Immature natural killer cell (primary cell): ENCODE measurements at regions not wholly inside any gene's neighbourhood (a gene's known extent, or its start where the extent isn't known, plus 50 kb on each side); places are given as distances from the start of the nearest gene placed in this dataset.
A peak's percentile ranks its signal among the peaks of the same experiment; 100 is the strongest.

Experiments
- DNase-seq, 3 donors: peaks; one replicate each; pipeline ENCODE4 v3.0.0; 2022; ENCODE audit warnings: mixed read lengths in 1 of 3
- H3K27ac Mint-ChIP-seq, 6 donors: one replicate each; pipeline ENCODE4 v1.8.0; 2020; ENCODE audit warnings: mixed read lengths in 6 of 6, mild to moderate bottlenecking in 5 of 6, inconsistent platforms in 4 of 6, moderate library complexity in 3 of 6
- H3K27me3 Mint-ChIP-seq, 3 donors: one replicate each; pipeline ENCODE4 v1.8.0; 2020 to 2021; ENCODE audit warnings: low read depth in 3 of 3, mild to moderate bottlenecking in 3 of 3, mixed read lengths in 3 of 3, moderate library complexity in 3 of 3, inconsistent platforms in 1 of 3
- H3K36me3 Mint-ChIP-seq, 3 donors: one replicate each; pipeline ENCODE4 v1.8.0; 2020; ENCODE audit warnings: mixed read lengths in 3 of 3, inconsistent platforms in 2 of 3, mild to moderate bottlenecking in 2 of 3
- H3K4me1 Mint-ChIP-seq, 2 donors: one replicate each; pipeline ENCODE4 v1.8.0; 2020; ENCODE audit warnings: inconsistent platforms in 2 of 2, mild to moderate bottlenecking in 2 of 2, mixed read lengths in 2 of 2, moderate library complexity in 1 of 2
- H3K4me3 Mint-ChIP-seq, 5 donors: one replicate each; pipeline ENCODE4 v1.8.0; 2020; ENCODE audit warnings: mild to moderate bottlenecking in 5 of 5, mixed read lengths in 5 of 5, inconsistent platforms in 3 of 5, moderate library complexity in 3 of 5
- H3K9me3 Mint-ChIP-seq, 6 donors: one replicate each; pipeline ENCODE4 v1.8.0; 2020; ENCODE audit warnings: mild to moderate bottlenecking in 6 of 6, mixed read lengths in 6 of 6, inconsistent platforms in 4 of 6, moderate library complexity in 3 of 6

- peaks cover 7 to 29% (median 12%) of the 10 kb centered on the region in 3 donors for H3K27me3 Mint-ChIP-seq
- peak overlapping the region in 2 of 6 donors; percentile 1 to 8 for H3K27ac Mint-ChIP-seq
- H3K9me3 Mint-ChIP-seq, result no peaks in the 10 kb centered on the region
- peaks cover 0 to 4% (median 0%) of the 10 kb centered on the region in 3 donors for H3K36me3 Mint-ChIP-seq
- peak overlapping the region; percentile 22 to 62 (median 46) for H3K4me3 Mint-ChIP-seq
- DNase-seq, result peak; percentile 67 to 75 (median 73)
- peaks cover 24 to 28% of the 10 kb centered on the region in 2 donors for H3K4me1 Mint-ChIP-seq
Observed at GRCh38 chr15:70152070-70152480, 54.4 kb upstream of the TLE3 start.

GRCh38 chr15:70151462-70151861 lies 53.7 kb upstream of the TLE3 start:
- H3K4me3 Mint-ChIP-seq, result peak overlapping the region in 4 of 5 donors; percentile 23 to 62 (median 42)
- no peak for DNase-seq

GRCh38 chr15:70151003-70151402 lies 53.3 kb upstream of the TLE3 start:
- H3K4me1 Mint-ChIP-seq, result peaks cover 24 to 28% of the 10 kb centered on the region in 2 donors
- peaks cover 7 to 33% (median 17%) of the 10 kb centered on the region in 3 donors for H3K27me3 Mint-ChIP-seq
- no peaks in the 10 kb centered on the region for H3K9me3 Mint-ChIP-seq
- H3K36me3 Mint-ChIP-seq, result peaks cover 0 to 4% (median 0%) of the 10 kb centered on the region in 3 donors
- no peak for DNase-seq
- H3K4me3 Mint-ChIP-seq, result no peak overlapping the region
- H3K27ac Mint-ChIP-seq, result no peak overlapping the region

More at GRCh38 chr15:70151462-70151861, 53.7 kb upstream of the TLE3 start:
- Mint-ChIP-seq H3K27me3 (peaks cover 7 to 30% (median 16%) of the 10 kb centered on the region in 3 donors), H3K36me3 (peaks cover 0 to 4% (median 0%) of the 10 kb centered on the region in 3 donors), H3K4me1 (peaks cover 24 to 28% of the 10 kb centered on the region in 2 donors), H3K27ac (peak overlapping the region in 1 of 6 donors; percentile 1), H3K9me3 (no peaks in the 10 kb centered on the region)

GRCh38 chr15:70150405-70150747 lies 52.7 kb upstream of the TLE3 start:
- peaks cover 24 to 28% of the 10 kb centered on the region in 2 donors for H3K4me1 Mint-ChIP-seq
- no peaks in the 10 kb centered on the region for H3K9me3 Mint-ChIP-seq
- H3K27me3 Mint-ChIP-seq, result peaks cover 7 to 37% (median 17%) of the 10 kb centered on the region in 3 donors
- H3K36me3 Mint-ChIP-seq, result peaks cover 0 to 4% (median 0%) of the 10 kb centered on the region in 3 donors
- no peak overlapping the region for H3K27ac Mint-ChIP-seq
- no peak for DNase-seq
- H3K4me3 Mint-ChIP-seq, result no peak overlapping the region

- peaks cover 24 to 28% of the 10 kb centered on the region in 2 donors for H3K4me1 Mint-ChIP-seq
- H3K27ac Mint-ChIP-seq, result no peak overlapping the region
- peaks cover 6 to 38% (median 19%) of the 10 kb centered on the region in 3 donors for H3K27me3 Mint-ChIP-seq
- H3K9me3 Mint-ChIP-seq, result no peaks in the 10 kb centered on the region
- DNase-seq, result no peak
- H3K4me3 Mint-ChIP-seq, result no peak overlapping the region
- H3K36me3 Mint-ChIP-seq, result peaks cover 0 to 4% (median 0%) of the 10 kb centered on the region in 3 donors
Observed at GRCh38 chr15:70149667-70150404, 52.1 kb upstream of the TLE3 start.

GRCh38 chr15:70147778-70148177 lies 50.1 kb upstream of the TLE3 start:
- DNase-seq, result no peak
- H3K27me3 Mint-ChIP-seq, result peaks cover 11 to 32% (median 28%) of the 10 kb centered on the region in 3 donors
- no peak overlapping the region for H3K4me3 Mint-ChIP-seq
- peaks cover 21 to 24% of the 10 kb centered on the region in 2 donors for H3K4me1 Mint-ChIP-seq
- H3K9me3 Mint-ChIP-seq, result no peaks in the 10 kb centered on the region
- peaks cover 0 to 4% (median 0%) of the 10 kb centered on the region in 3 donors for H3K36me3 Mint-ChIP-seq
- H3K27ac Mint-ChIP-seq, result no peak overlapping the region
